HG03139 (cell line): ENCODE measurements at regions not wholly inside any gene's neighbourhood (a gene's known extent, or its start where the extent isn't known, plus 50 kb on each side); places are given as distances from the start of the nearest gene placed in this dataset.
"Not testable (repeated sequence)": the region's sequence is repeated elsewhere in the genome, so short reads cannot be mapped to it uniquely, and the experiment has no call there.

Experiments
- ATAC-seq: cut with Tn5 transposase; IDR thresholded peaks from one replicate; pipeline ENCODE4 v1.9.1; 2021; ENCODE audit not compliant: unreplicated experiment

GRCh38 chr9:75658301-75658905 lies 232.1 kb upstream of the PCSK5 start:
- ATAC-seq, result no peak

GRCh38 chr9:75664597-75664996 lies 225.9 kb upstream of the PCSK5 start:
- no peak for ATAC-seq

DNA sequence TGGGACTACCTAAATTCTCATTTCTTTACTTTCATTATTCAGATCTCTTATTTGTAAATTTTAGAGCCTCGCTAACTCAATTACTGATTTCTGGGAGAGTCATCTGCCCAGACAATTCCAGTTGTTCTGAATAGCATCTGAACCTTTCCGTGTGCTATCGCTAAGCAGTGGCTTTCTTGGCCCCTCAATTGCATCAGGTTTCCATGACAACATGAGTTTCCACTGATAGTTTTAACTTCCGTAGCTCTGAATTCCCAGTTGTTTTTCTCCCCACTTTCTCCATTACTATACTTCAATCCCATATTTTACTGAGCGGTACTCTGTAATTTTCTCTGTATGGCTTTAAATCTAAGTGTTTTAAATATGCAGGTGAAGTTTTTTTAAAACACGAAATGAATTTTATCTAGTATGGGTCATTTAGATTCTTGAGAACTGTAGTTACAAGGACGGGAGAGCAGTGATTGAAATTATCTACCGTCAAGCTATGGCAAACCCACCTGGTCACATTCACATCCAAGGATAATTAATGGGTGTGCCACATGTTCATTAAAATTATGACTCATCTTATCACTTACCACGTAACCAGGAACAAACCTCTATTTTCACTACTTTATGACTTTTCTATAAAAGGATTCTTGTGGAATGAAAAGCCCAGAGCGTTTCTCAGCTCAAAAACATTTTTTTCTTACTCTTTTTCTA lies 223.5 kb upstream of the PCSK5 start:
- ATAC-seq, result no peak

DNA sequence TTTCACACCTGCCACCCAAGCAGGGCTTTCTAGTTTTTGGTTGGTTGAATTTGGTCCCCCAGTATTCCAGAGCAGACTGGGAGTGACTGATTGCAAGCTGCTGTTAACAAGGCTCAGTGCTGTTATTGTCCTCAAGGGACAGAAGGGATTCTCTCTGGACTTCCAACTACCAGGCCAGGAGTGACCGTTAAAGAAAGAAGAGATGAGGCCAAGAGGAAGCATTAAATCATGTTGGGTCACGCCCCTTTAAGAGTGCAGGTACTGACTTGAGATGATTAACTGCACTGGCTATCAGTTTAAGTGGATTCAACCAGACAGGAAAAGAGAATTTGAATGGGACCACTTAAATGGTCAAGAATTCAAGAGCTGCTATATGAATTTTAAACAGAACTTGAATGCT lies 220.8 kb upstream of the PCSK5 start:
- ATAC-seq, result no peak

GRCh38 chr9:75671354-75671753 lies 219.1 kb upstream of the PCSK5 start:
- no peak for ATAC-seq

DNA sequence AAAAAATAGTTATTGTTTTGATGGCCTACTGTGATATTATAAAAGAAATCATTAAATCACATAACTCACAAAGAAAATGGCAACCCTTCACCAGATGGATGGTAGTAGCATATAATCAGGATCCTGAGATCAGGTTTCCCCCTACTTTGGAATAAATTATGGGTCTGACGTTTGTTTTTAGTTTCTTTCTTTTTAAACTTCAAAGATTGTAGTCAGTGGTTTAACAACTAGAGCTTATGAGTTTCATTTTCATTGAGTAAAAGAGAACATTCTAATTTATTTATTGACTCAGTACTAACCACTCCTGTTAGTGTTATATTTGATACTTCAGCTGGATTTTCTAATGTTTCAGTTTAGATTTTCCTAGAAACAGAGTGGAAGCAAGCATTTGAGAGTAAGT lies 218.0 kb upstream of the PCSK5 start:
- ATAC-seq, result no peak

GRCh38 chr9:75683591-75683990 lies 206.9 kb upstream of the PCSK5 start:
- no peak for ATAC-seq

DNA sequence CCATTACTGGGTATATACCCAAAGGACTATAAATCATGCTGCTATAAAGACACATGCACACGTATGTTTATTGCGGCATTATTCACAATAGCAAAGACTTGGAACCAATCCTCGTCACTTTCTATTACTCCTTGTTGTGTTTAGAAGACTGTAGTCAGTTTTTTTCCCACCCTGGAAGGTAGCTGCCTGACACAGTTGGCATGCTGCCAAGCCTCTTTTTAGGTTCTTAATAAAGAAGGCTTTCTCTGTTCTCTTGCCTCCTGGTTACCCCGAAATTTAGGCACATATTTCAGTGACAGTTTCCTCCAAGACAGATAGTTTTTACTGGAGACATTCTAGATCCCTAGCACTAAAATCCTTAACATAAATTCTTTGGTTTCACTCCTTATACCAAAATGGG lies 205.4 kb upstream of the PCSK5 start:
- ATAC-seq, result no peak

DNA sequence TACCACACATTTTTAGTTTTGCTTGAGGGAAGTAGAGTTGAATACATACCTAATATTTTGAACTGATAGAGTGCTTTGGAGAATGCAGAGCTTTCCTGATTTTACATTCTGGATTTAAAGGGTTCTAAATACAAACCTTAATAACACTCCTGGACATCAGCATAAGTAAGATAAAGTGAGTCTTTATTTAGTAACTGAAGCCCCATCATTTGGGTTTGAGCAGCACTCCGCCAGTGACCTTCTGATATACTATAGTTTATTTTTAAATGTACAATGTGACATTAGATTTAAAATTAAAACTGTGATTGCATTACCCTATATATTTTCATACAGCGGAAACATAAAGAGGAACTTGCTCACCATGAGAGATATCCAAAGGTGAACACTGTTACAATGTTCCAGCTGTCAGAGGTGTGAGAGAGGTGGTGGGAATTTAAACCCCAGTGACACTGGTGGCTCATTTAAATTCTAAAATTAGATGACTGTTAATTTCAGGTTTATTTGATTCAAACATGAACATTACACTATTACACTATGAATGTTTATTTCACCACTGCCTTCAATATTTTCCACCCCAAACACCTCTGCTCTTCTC lies 203.0 kb upstream of the PCSK5 start:
- no peak for ATAC-seq

- ATAC-seq, result not testable (repeated sequence)
Measured at GRCh38 chr9:75690551-75690950, 199.9 kb upstream of the PCSK5 start.

- ATAC-seq, result no peak
Measured at GRCh38 chr9:75691408-75691807, 199.1 kb upstream of the PCSK5 start.

GRCh38 chr9:75692309-75692708 lies 198.2 kb upstream of the PCSK5 start:
- ATAC-seq, result no peak

DNA sequence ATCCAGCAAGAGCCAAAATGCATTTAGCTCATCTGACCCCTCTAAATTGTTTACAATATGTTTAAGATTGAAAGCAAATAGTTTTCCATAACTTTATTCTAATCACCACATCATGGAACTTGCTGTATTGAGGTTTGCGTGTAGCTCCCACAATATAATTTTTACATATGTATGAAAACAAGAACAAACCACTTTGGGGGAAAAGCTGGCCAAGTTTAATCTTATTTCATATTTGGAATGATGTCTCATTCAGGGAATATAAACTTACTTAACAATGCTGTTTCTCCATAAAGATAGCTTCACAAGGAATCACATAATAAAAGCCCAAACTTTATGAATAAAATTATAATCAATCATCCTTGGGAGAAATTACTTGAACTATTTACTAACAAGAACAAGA lies 194.6 kb upstream of the PCSK5 start:
- no peak for ATAC-seq

DNA sequence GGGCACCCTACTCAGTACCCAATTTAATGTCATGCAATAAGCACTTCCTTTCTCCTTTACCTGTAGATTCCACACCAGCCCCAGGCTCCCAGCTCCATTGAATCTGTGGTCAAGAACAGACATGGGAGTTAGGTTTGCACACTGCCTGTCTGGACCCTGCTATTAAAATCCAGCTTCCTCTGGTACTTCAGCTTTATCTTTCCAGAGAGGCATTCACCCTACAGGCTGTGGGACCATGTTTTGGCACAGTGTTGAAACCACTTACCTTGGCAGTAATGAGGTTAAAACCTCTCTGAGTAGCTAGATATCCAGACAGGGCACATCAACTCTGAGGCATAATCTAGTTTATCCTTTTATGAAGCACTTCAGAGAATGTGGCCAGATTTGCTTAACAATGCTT lies 191.5 kb upstream of the PCSK5 start:
- no peak for ATAC-seq

GRCh38 chr9:75699625-75700251 lies 190.7 kb upstream of the PCSK5 start:
- ATAC-seq, result no peak

DNA sequence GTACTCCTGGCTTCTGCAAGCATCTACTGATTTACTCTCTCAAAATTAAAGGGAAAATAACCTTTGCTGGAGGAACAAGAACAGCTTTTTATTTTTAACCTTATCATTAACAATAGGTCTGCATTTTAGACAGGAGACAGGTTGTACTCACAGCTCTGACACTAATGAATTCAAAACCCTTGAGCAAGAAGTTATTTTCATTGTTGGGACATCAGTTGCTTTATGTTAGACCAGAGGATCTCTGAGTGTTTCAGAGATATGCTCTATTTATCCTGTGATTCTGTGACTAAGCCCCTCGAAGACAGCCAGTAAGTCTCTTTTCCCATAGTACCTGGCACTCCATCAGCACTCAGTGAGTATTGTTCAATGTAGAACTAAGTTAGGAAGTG lies 190.2 kb upstream of the PCSK5 start:
- ATAC-seq, result no peak

DNA sequence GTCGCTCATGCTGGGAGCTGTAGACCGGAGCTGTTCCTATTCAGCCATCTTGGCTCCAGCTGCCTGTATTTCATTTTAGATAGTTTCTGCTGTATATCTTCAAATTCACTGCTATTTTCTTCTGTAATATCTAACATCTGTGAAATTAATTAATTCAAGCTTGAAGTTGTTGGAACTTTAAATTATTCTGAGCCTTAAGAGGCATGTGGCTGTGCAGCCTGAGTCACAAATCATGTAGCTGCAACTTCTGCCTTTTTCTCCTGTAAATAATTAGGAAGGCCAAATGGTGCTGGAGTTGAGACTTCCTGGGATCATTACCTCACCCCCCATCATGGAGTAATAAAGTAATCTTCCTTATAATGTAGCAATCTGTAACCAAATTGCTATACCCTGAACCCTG lies 183.3 kb upstream of the PCSK5 start:
- ATAC-seq, result no peak

GRCh38 chr9:75709698-75710097 lies 180.8 kb upstream of the PCSK5 start:
- no peak for ATAC-seq

DNA sequence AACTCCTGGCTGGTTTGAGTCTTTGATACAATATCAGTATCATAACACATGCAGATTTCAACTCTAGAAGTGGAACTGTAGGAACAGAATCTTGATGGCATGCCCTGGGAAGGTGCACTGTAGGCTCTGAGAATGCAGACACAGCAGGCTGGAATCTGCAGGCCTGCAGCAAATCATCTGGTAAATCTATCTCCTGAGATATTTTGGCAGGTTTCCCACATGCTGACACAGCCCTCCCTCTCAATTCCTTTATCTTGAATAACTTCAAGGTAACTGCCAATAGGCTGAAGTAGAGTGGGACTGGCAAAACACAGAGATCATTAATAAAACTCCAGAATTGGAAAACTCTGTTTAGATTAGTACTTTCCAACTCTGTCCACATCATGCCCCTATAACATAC lies 177.8 kb upstream of the PCSK5 start:
- ATAC-seq, result no peak

DNA sequence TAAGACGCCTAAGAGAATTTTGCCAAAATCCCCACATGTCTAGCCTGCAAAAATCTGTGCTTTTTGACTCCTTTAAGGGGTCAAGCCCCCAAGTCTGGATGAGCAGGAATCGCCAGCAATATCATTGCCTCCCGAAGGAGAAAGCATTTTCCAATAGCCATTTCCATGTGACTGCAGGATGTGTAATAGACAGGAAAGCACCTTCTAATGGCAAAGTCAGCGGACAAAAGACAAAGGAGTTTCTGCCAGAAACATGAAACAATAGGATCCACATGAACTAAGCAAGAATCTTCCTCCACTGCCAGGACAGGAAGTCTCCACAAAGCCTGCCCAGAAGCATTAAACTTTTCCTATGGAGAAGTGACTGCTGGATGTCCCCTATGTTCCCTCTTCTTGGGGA lies 177.1 kb upstream of the PCSK5 start:
- ATAC-seq, result no peak

DNA sequence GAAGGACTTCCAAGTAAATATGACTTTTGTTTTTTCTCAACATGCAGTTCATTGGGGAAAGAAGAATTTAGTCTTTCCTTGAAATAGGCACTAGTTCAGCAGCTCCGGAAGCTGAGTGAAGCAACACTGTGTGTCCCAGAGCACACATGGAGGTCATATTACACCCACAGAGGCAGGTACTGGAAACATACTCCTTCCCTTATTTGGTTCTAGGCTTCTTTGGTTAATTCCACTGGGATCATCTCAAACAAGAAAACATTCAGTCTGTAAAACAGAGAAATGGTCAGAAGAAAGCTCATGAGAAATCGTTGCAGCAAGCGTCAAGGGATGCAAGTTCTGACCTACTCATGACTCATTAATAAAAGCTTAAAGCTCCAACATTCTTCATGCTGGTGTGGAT lies 175.1 kb upstream of the PCSK5 start:
- no peak for ATAC-seq

DNA sequence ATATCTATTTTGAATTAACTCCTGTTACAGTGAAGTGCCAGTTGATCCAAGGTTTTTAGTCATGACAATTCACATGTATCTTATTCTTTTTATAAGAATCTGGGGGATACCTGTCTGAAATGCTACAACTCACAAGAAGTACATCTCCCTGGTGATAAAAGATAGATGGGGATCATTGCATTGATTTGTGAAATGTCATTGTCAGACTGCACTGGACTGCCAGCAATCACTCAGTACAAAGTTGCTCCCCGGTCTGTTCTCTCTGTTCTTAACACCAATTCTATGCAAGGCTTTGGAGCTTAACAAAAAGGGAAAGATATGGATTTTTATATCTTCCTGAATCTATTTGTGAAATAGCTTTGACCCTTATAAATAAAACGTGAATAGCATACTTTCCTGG lies 171.8 kb upstream of the PCSK5 start:
- ATAC-seq, result no peak
